ENCODE measurements at regions not wholly inside any gene's neighbourhood (a gene's known extent, or its start where the extent isn't known, plus 50 kb on each side); places are given as distances from the start of the nearest gene placed in this dataset.

- DNase-seq, result no peak
These were observed 602.4 kb downstream of the AJAP1 start for GRCh38 chr1:5256793-5257192.

- DNase-seq, result no peak
These were observed 600.6 kb downstream of the AJAP1 start for GRCh38 chr1:5254975-5255374.

- DNase-seq, result no peak
These were observed 599.8 kb downstream of the AJAP1 start for GRCh38 chr1:5254131-5254725.

- DNase-seq, result no peak
These were observed 598.6 kb downstream of the AJAP1 start for GRCh38 chr1:5253036-5253435.

GRCh38 chr1:5250336-5250735 is 595.9 kb downstream of the AJAP1 start:
- no peak for DNase-seq

GRCh38 chr1:5245348-5245747 is 590.9 kb downstream of the AJAP1 start:
- DNase-seq, result no peak

GRCh38 chr1:5244631-5245285 is 590.3 kb downstream of the AJAP1 start:
- DNase-seq, result no peak

- no peak for DNase-seq
These were observed 588.4 kb downstream of the AJAP1 start for GRCh38 chr1:5242850-5243249.

- no peak for DNase-seq
These were observed 585.5 kb downstream of the AJAP1 start for GRCh38 chr1:5239911-5240310.

- DNase-seq, result no peak
These were observed 584.1 kb downstream of the AJAP1 start for GRCh38 chr1:5238351-5239130.

- DNase-seq, result no peak
These were observed 581.0 kb downstream of the AJAP1 start for GRCh38 chr1:5235355-5235899.

- DNase-seq, result no peak
These were observed 578.1 kb downstream of the AJAP1 start for GRCh38 chr1:5232537-5232936.

GRCh38 chr1:5231541-5232315 is 577.3 kb downstream of the AJAP1 start:
- DNase-seq, result no peak

- no peak for DNase-seq
These were observed 572.7 kb downstream of the AJAP1 start for GRCh38 chr1:5227114-5227513.

- DNase-seq, result no peak
These were observed 571.6 kb downstream of the AJAP1 start for GRCh38 chr1:5225707-5226704.

GRCh38 chr1:5223206-5223605 is 568.8 kb downstream of the AJAP1 start:
- no peak for DNase-seq

GRCh38 chr1:5222626-5223025 is 568.2 kb downstream of the AJAP1 start:
- DNase-seq, result no peak

- no peak for DNase-seq
These were observed 567.0 kb downstream of the AJAP1 start for GRCh38 chr1:5221451-5221850.

GRCh38 chr1:5220821-5221220 is 566.4 kb downstream of the AJAP1 start:
- no peak for DNase-seq

- DNase-seq, result no peak
These were observed 566.0 kb downstream of the AJAP1 start for GRCh38 chr1:5220421-5220820.

- no peak for DNase-seq
These were observed 545.6 kb downstream of the AJAP1 start for GRCh38 chr1:5200006-5200405.

- DNase-seq, result no peak
These were observed 543.9 kb downstream of the AJAP1 start for GRCh38 chr1:5198328-5198727.
